ENCODE measurements at regions not wholly inside any gene's neighbourhood (a gene's known extent, or its start where the extent isn't known, plus 50 kb on each side); places are given as distances from the start of the nearest gene placed in this dataset.

DNA sequence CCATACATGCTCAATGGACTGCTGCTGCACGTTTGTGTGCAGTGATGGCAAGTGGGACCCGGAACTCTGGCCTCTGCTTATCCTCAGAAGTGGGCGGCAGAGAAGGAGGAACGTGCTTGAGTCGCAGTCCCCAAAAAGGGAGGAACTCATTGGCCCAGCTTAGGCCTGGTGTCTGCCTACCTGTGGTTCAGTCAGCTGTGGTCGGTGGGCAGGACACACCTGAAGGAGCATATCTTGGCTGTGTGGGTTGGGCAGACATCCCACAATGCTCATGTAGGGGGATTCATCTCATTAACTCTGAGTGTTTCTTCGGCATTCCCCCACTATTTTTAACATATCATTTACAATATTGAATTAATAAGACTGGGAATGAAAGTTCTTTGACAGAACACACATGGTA lies 122.9 kb upstream of the IL12B start:
- Histone ChIP-seq H3K9me3 (replicated peaks; ENCODE audit: control insufficient read depth, insufficient read depth, low read depth, low read length) (no peaks in the 10 kb centered on the region), H3K27ac (ENCODE audit: extremely low read depth, low read depth, low read length) (no peak overlapping the region), H3K79me2 (ENCODE audit: control insufficient read depth, insufficient read depth, low read length) (no peaks in the 10 kb centered on the region), H3K36me3 (ENCODE audit: control insufficient read depth, insufficient read depth, low read length) (no peaks in the 10 kb centered on the region), H4K20me1 (replicated peaks; ENCODE audit: control insufficient read depth, insufficient read depth, low read length) (no peaks in the 10 kb centered on the region; the same call in 1 of the 2 replicates), H3K4me1 (replicated peaks in 1 of 2; ENCODE audit: control insufficient read depth in 2 of 2, insufficient read depth in 2 of 2, low read length in 2 of 2) (no peaks in the 10 kb centered on the region), H3K27me3 (ENCODE audit: control insufficient read depth in 2 of 2, insufficient read depth in 2 of 2, low read length in 2 of 2) (peaks cover 0 to 3% of the 10 kb centered on the region in 2 experiments; a peak in 1 of 5 replicates), H3K4me2 (ENCODE audit: insufficient read depth, low read length) (no peak overlapping the region), H3K9me1 (ENCODE audit: control insufficient read depth, insufficient read depth, low read length) (no peaks in the 10 kb centered on the region), H2AFZ (ENCODE audit: low read depth, low read length) (no peak overlapping the region), H3K4me3 (no peak overlapping the region), H3K9ac (ENCODE audit: insufficient read depth in 1 of 2, low read depth in 2 of 2, low read length in 2 of 2) (no peak overlapping the region)
- TF ChIP-seq NFIC (IDR thresholded peaks at IDR 0.05) (no peak), ZNF134 (CRISPR knock-in tag; conservative IDR thresholded peaks at IDR 0.05) (no peak), MYC (IDR thresholded peaks at IDR 0.05; ENCODE audit: low read depth, low read length) (no peak), MYC (CRISPR knock-in tag; IDR thresholded peaks at IDR 0.05; ENCODE audit: borderline replicate concordance, low read depth) (no peak), ILK (tag; IDR thresholded peaks at IDR 0.05; ENCODE audit: borderline replicate concordance, low read depth) (no peak), POLR2AphosphoS2 (IDR thresholded peaks at IDR 0.05; ENCODE audit: low read length) (no peak), ZC3H8 (IDR thresholded peaks at IDR 0.05) (no peak), PRPF4 (IDR thresholded peaks at IDR 0.05; ENCODE audit: insufficient read depth, low read depth, low read length, poor library complexity, severe bottlenecking) (no peak)
- TF ChIP-seq, protein P1, sequence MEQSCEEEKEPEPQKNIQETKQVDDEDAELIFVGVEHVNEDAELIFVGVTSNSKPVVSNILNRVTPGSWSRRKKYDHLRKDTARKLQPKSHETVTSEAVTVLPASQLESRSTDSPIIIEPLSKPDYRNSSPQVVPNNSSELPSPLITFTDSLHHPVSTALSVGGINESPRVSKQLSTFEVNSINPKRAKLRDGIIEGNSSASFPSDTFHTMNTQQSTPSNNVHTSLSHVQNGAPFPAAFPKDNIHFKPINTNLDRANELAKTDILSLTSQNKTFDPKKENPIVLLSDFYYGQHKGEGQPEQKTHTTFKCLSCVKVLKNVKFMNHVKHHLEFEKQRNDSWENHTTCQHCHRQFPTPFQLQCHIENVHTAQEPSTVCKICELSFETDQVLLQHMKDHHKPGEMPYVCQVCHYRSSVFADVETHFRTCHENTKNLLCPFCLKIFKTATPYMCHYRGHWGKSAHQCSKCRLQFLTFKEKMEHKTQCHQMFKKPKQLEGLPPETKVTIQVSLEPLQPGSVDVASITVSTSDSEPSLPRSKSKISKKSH (CRISPR knock-in tag; IDR thresholded peaks at IDR 0.05) = no peak
- CTCF ChIA-PET (ENCODE audit: low intra/inter-chr PET ratio) = no interaction called here
- DNase-seq (ENCODE audit: extremely low read depth in 1 of 4, low spot score in 3 of 4) (no peak), ATAC-seq (no peak), FAIRE-seq (no peak)
- WGBS (ENCODE audit: insufficient coverage, low coverage, missing lambda C conversion rate) = 2% methylated on average over 7 of the region's 7 CpGs
- in situ Hi-C loops (cut with MboI) = no loop called here
- intact Hi-C loops (cut with micrococcal nuclease) = no loop called here
- POLR2A ChIA-PET = interaction anchor here (0.7 kb wide), 1 partner anchor 353 kb away, joined by 3 read pairs; no protein-coding TSS in a partner anchor
- BruUV-seq (replicated peaks) = no TSS peak
